ENCODE measurements at regions not wholly inside any gene's neighbourhood (a gene's known extent, or its start where the extent isn't known, plus 50 kb on each side); places are given as distances from the start of the nearest gene placed in this dataset.
A peak's percentile ranks its signal among the peaks of the same experiment; 100 is the strongest.

DNA sequence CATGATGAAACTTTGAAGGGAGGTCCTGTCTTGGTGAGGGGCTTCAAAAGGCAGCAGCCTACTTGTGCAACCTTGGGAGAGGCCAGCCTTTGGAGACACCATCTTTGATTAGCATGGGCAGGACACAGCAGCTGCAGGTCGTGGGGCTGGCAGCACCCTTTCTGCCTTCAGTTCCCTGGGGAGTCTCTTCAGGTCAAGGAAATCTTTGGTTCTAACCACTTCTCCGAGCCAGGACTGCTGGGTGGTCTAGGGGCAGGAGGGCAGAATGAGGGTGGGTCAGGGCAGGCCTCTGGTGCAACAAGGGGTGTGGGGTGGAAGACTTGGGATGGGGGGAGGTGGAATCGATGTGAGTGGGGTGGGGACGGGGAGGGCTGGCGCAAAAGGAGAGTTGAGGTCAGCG lies 269.7 kb downstream of the FOXD2 start:
- H3K9me3 ChIP-seq: no peaks in the 10 kb centered on the region
- H3K27ac ChIP-seq: no peak overlapping the region
- intact Hi-C loops (cut with DNase I): no loop called here
- H3K4me3 ChIP-seq: no peak overlapping the region
- DNase-seq: peak; percentile 57
- H3K4me1 ChIP-seq: peaks cover 0 to 32% (median 29%) of the 10 kb centered on the region in 4 donors
- TF ChIP-seq, protein P1, sequence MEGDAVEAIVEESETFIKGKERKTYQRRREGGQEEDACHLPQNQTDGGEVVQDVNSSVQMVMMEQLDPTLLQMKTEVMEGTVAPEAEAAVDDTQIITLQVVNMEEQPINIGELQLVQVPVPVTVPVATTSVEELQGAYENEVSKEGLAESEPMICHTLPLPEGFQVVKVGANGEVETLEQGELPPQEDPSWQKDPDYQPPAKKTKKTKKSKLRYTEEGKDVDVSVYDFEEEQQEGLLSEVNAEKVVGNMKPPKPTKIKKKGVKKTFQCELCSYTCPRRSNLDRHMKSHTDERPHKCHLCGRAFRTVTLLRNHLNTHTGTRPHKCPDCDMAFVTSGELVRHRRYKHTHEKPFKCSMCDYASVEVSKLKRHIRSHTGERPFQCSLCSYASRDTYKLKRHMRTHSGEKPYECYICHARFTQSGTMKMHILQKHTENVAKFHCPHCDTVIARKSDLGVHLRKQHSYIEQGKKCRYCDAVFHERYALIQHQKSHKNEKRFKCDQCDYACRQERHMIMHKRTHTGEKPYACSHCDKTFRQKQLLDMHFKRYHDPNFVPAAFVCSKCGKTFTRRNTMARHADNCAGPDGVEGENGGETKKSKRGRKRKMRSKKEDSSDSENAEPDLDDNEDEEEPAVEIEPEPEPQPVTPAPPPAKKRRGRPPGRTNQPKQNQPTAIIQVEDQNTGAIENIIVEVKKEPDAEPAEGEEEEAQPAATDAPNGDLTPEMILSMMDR (IDR thresholded peaks at IDR 0.05): no peak
- no peak for TF ChIP-seq POLR2A (IDR thresholded peaks at IDR 0.05)
- WGBS, 2 donors: 35 to 60% methylated on average over 6 of the region's 6 CpGs
- H3K36me3 ChIP-seq: no peaks in the 10 kb centered on the region
- H3K27me3 ChIP-seq: peaks cover 26 to 60% (median 40%) of the 10 kb centered on the region in 3 donors

DNA sequence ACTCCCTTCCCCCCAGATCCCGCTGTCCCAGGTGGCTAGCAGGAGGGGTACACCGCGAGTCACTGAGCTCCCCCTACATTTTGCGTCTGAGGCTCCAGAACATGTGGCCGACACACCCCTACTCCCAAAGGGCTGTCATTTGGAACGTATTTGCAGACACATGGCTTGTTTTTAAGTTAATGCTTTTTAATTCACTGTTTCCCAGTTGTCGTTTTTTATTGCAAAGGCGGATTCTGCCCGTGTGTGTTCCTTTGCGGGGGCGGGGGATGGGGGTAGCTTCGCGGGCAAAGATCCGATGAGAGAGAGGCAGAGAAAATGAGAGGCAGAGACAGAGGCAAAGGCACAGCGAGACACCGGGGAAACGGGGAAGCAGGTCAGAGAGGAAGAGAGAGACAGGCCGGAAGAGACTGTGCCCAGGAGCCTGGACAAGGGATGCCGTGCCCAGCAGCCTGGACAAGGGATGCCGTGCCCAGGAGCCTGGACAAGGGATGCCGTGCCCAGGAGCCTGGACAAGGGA lies 270.2 kb downstream of the FOXD2 start:
- Histone ChIP-seq H3K27ac (no peak overlapping the region), H3K9me3 (no peaks in the 10 kb centered on the region), H3K4me3 (no peak overlapping the region), H3K27me3 (peaks cover 29 to 66% (median 40%) of the 10 kb centered on the region in 3 donors), H3K36me3 (no peaks in the 10 kb centered on the region), H3K4me1 (peaks cover 0 to 30% (median 28%) of the 10 kb centered on the region in 4 donors)
- 6 to 16% methylated on average over 21 of the region's 21 CpGs for WGBS, 2 donors
- intact Hi-C loops (cut with DNase I): no loop called here
- DNase-seq: peak; percentile 51
- TF ChIP-seq EP300 (IDR thresholded peaks at IDR 0.05) (no peak), POLR2AphosphoS5 (IDR thresholded peaks at IDR 0.05) (no peak)

DNA sequence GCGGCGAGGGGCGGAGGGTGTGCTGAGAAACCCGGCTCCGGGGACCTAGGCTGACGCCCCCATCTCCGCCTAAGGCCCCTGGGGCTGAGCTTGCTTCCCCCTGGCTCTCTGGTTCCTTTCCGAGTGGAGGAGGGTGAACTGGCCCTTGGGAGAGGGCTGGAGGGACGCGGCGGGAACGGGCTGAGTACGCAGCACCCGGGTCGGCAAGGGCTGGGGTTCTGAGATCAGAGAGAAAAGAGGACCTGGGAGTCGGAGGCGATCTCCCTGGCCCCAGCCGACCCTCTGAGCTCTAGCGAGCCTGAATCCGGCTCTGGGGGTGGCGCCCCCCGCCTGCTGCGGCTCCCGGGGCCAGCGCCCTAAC lies 270.8 kb downstream of the FOXD2 start:
- Histone ChIP-seq H3K4me3 (peak overlapping the region in 3 of 4 donors; percentile 36 to 47 (median 45)), H3K9me3 (no peaks in the 10 kb centered on the region), H3K27me3 (peaks cover 31 to 71% (median 40%) of the 10 kb centered on the region in 3 donors), H3K27ac (no peak overlapping the region), H3K4me1 (peaks cover 0 to 28% (median 26%) of the 10 kb centered on the region in 4 donors), H3K36me3 (no peaks in the 10 kb centered on the region)
- intact Hi-C loops (cut with DNase I): no loop called here
- peak; percentile 57 for DNase-seq
- WGBS, 2 donors: 3 to 5% methylated on average over 25 of the region's 25 CpGs
- TF ChIP-seq EP300 (IDR thresholded peaks at IDR 0.05) (no peak), POLR2AphosphoS5 (IDR thresholded peaks at IDR 0.05) (no peak), POLR2A (IDR thresholded peaks at IDR 0.05) (no peak)
- TF ChIP-seq, protein P1 (IDR thresholded peaks at IDR 0.05): no peak

DNA sequence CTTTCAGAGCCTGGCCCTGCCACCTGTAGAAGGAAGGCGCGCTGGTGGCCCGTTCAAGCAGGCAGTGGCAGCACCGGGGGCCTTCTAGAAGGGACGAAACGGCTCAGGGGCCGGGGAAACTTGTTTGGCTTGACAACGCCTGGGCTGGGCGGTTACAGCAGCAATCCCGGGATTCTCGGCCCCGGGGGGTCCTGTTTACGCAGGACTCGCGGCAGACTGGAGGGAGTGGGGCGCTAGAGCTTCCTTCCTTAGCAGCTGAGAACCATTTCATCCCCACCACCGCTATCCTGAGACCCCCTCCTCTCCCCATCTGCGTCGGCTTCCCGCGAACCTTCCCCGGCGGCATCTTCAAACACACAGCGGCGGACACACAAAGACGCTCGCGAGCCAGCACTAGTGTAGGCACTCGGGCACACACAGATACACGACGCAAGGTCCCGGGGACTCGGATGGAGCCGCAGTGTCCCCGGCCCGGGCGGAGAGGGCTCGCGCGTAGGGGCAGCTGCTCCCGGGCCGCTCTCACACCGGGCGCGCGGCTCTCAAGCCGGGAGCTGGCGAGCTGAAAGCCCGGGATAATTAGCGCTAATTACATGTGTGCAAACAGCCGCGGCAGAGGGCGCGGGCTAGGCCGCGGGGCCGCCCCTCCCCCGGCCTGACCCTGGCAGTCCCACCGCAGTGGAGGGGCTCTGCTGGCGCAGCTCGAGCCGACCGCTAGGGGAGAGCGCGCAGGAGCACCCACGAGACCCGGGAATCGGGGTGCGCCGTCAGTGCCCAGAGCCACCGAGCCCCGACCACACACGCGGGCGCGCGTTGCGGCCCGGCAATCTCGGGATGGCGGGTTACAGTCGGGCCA lies 271.4 kb downstream of the FOXD2 start:
- H3K27ac ChIP-seq: peak overlapping the region in 2 of 4 donors; percentile 6 to 39
- intact Hi-C loops (cut with DNase I): no loop called here
- no peaks in the 10 kb centered on the region for H3K36me3 ChIP-seq
- no peak for DNase-seq
- TF ChIP-seq, protein P1 (IDR thresholded peaks at IDR 0.05): peak in 3 of 4 experiments; percentile 19 to 20 (median 19)
- TF ChIP-seq POLR2AphosphoS5 (IDR thresholded peaks at IDR 0.05): no peak
- peaks cover 31 to 77% (median 40%) of the 10 kb centered on the region in 3 donors for H3K27me3 ChIP-seq
- peak overlapping the region; percentile 17 to 47 (median 40) for H3K4me3 ChIP-seq
- H3K4me1 ChIP-seq: peaks cover 0 to 28% (median 26%) of the 10 kb centered on the region in 4 donors
- WGBS, 2 donors: 1% methylated on average over 82 of the region's 82 CpGs
- no peaks in the 10 kb centered on the region for H3K9me3 ChIP-seq

DNA sequence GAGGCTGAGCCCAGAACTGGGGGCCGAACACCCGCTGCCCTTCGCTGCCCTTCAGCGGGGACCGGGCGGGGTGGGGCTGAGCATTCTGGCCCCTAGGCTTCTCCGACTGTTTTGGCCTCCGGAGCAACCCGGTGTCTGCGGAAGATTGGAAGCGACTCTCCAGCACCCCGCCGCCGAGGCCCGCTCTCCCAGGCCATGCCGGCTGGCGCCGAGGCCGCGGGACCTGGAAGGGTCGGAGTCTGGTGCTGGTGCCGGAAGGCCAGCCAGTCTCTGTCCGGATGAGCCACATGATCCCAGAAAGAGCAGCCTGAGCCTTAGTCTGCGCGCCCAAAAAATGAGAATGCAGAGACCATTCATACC lies 272.0 kb downstream of the FOXD2 start:
- peaks cover 0 to 28% (median 26%) of the 10 kb centered on the region in 4 donors for H3K4me1 ChIP-seq
- intact Hi-C loops (cut with DNase I): loop anchor here (2.0 to 5.0 kb wide), 3 partner anchors 177 to 531 kb away; partner anchors contain the start of gene PDZK1IP1
- no peaks in the 10 kb centered on the region for H3K9me3 ChIP-seq
- peak overlapping the region; percentile 17 to 47 (median 40) for H3K4me3 ChIP-seq
- TF ChIP-seq, protein P1 (IDR thresholded peaks at IDR 0.05): no peak
- TF ChIP-seq EP300 (IDR thresholded peaks at IDR 0.05) (no peak), POLR2AphosphoS5 (IDR thresholded peaks at IDR 0.05) (no peak), POLR2A (IDR thresholded peaks at IDR 0.05) (no peak)
- 1 to 2% methylated on average over 25 of the region's 25 CpGs for WGBS, 2 donors
- H3K27me3 ChIP-seq: peaks cover 31 to 83% (median 40%) of the 10 kb centered on the region in 3 donors
- H3K27ac ChIP-seq: peak overlapping the region in 2 of 4 donors; percentile 6 to 39
- H3K36me3 ChIP-seq: no peaks in the 10 kb centered on the region
- DNase-seq: no peak

Measured in sigmoid colon (tissue), 6 donors.